Stomach (tissue), 8 donors: ENCODE measurements at regions not wholly inside any gene's neighbourhood (a gene's known extent, or its start where the extent isn't known, plus 50 kb on each side); places are given as distances from the start of the nearest gene placed in this dataset.

Experiments
- DNase-seq, 2 donors: peaks; one replicate each; pipeline versions ENCODE4 v3.0.0 to v3.0.0-alpha.2; 2013 to 2019
- H3K27ac ChIP-seq, 5 donors: fragments of 200-600 bp in 4 of 5; sonication (generic) in 4 of 5; one replicate each; pipeline ENCODE4 v1.5.1; 2013 to 2019; ENCODE audit warnings: mild to moderate bottlenecking in 1 of 5, moderate library complexity in 1 of 5
- H3K27me3 ChIP-seq, 3 donors: fragments of 200-600 bp; sonication (generic); one replicate each; pipeline ENCODE4 v1.5.1; 2017 to 2019; ENCODE audit warnings: mixed run types in 1 of 3
- H3K36me3 ChIP-seq, 4 donors: fragments of 200-600 bp; sonication (generic); 1 replicate in 3 of 4; 2 replicates in 1 of 4; pipeline ENCODE4 v1.5.1; 2016 to 2019
- H3K4me1 ChIP-seq, 4 donors: fragments of 200-600 bp; sonication (generic); one replicate each; pipeline ENCODE4 v1.5.1; 2016 to 2019
- H3K4me3 ChIP-seq, 4 donors: fragments of 200-600 bp; sonication (generic) in 3 of 4; one replicate each; pipeline ENCODE4 v1.5.1; 2016 to 2019; ENCODE audit warnings: mild to moderate bottlenecking in 1 of 4
- H3K9me3 ChIP-seq, 4 donors: fragments of 200-600 bp; sonication (generic); one replicate each; pipeline ENCODE4 v1.5.1; 2016 to 2019
- CTCF ChIP-seq, 7 experiments: fragments of 450-650 bp in 4 of 7; fragments of 200-600 bp in 3 of 7; sonication (generic) in 3 of 7; IDR thresholded peaks; one replicate each; pipeline ENCODE4 v1.5.1; 2016 to 2019; ENCODE audit warnings: antibody characterized with exemption in 7 of 7, control low read depth in 2 of 7, mild to moderate bottlenecking in 1 of 7
- EP300 ChIP-seq: sonication (generic); formaldehyde crosslinking; IDR thresholded peaks from one replicate; pipeline ENCODE4 v1.6.1; 2017; ENCODE audit warnings: antibody characterized with exemption
- POLR2A ChIP-seq, 4 donors: fragments of 450-650 bp; IDR thresholded peaks; one replicate each; pipeline ENCODE4 v1.6.1; 2016; ENCODE audit warnings: antibody characterized with exemption in 4 of 4, control low read depth in 2 of 4, mild to moderate bottlenecking in 1 of 4, moderate library complexity in 1 of 4
- POLR2AphosphoS5 ChIP-seq, 3 donors: sonication (generic); formaldehyde crosslinking; IDR thresholded peaks; one replicate each; pipeline ENCODE4 v1.6.1; 2016; ENCODE audit warnings: antibody characterized with exemption in 3 of 3
- WGBS, 5 donors: extraction: QIAGEN DNeasy Blood & Tissue Kit in 3 of 5; methylation state at CpG; one replicate each; pipeline versions ENCODE4 v1.1.5 to v1.1.7; 2013 to 2018; 5-methylcytosine and 5-hydroxymethylcytosine counted together
- intact Hi-C: fragments of 100-400 bp; cut with DNase I; formaldehyde crosslinking; loops from one replicate; pipeline ENCODE4 v1.15.1; 2023; ENCODE audit warnings: low total_unique reads
- donor health status: healthy with polysubstance abuse.
- donor health status: Bipolar disorder and iron deficiency.
- donor health status: healthy.

- 81 to 90% (median 85%) methylated on average over 1 of the region's 1 CpG for WGBS, 5 donors
- intact Hi-C loops: no loop called here
- no peaks in the 10 kb centered on the region for H3K27me3 ChIP-seq
- no peak for DNase-seq
- TF ChIP-seq EP300 (no peak), CTCF (IDR thresholded peaks at IDR 0.05) (no peak), POLR2A (IDR thresholded peaks at IDR 0.05) (no peak), POLR2AphosphoS5 (IDR thresholded peaks at IDR 0.05) (no peak)
- no peak overlapping the region for H3K27ac ChIP-seq
- H3K36me3 ChIP-seq: no peaks in the 10 kb centered on the region
- H3K9me3 ChIP-seq: peaks cover 0 to 7% (median under 1%) of the 10 kb centered on the region in 4 donors
- H3K4me3 ChIP-seq: no peak overlapping the region
- no peaks in the 10 kb centered on the region for H3K4me1 ChIP-seq
These were observed 319.3 kb downstream of the MDFIC start for GRCh38 chr7:115241151-115241550.

GRCh38 chr7:115240242-115240641 is 318.3 kb downstream of the MDFIC start:
- TF ChIP-seq CTCF (IDR thresholded peaks at IDR 0.05) (no peak), EP300 (no peak), POLR2A (IDR thresholded peaks at IDR 0.05) (no peak), POLR2AphosphoS5 (IDR thresholded peaks at IDR 0.05) (no peak)
- DNase-seq: no peak
- Histone ChIP-seq H3K36me3 (no peaks in the 10 kb centered on the region), H3K27me3 (no peaks in the 10 kb centered on the region), H3K4me1 (no peaks in the 10 kb centered on the region), H3K27ac (no peak overlapping the region), H3K4me3 (no peak overlapping the region), H3K9me3 (peaks cover 0 to 7% (median 7%) of the 10 kb centered on the region in 4 donors)
- 53 to 63% (median 60%) methylated on average over 1 of the region's 1 CpG for WGBS, 5 donors
- intact Hi-C loops: no loop called here

- Histone ChIP-seq H3K27me3 (no peaks in the 10 kb centered on the region), H3K4me3 (no peak overlapping the region), H3K27ac (no peak overlapping the region), H3K36me3 (no peaks in the 10 kb centered on the region), H3K4me1 (peaks cover 0 to 9% (median 4%) of the 10 kb centered on the region in 4 donors), H3K9me3 (peaks cover 0 to 7% (median 3%) of the 10 kb centered on the region in 4 donors)
- WGBS, 5 donors: 92 to 97% (median 94%) methylated on average over 2 of the region's 2 CpGs
- intact Hi-C loops: no loop called here
- DNase-seq: no peak
- TF ChIP-seq EP300 (no peak), POLR2A (IDR thresholded peaks at IDR 0.05) (no peak), POLR2AphosphoS5 (IDR thresholded peaks at IDR 0.05) (no peak), CTCF (IDR thresholded peaks at IDR 0.05) (no peak)
These were observed 313.2 kb downstream of the MDFIC start for GRCh38 chr7:115235075-115235474.

- Histone ChIP-seq H3K4me1 (peaks cover 0 to 9% (median 4%) of the 10 kb centered on the region in 4 donors), H3K4me3 (no peak overlapping the region), H3K27ac (no peak overlapping the region), H3K27me3 (no peaks in the 10 kb centered on the region), H3K9me3 (peaks cover 0 to 7% (median 3%) of the 10 kb centered on the region in 4 donors), H3K36me3 (no peaks in the 10 kb centered on the region)
- WGBS, 5 donors: 78 to 92% (median 88%) methylated on average over 3 of the region's 3 CpGs
- intact Hi-C loops: no loop called here
- no peak for TF ChIP-seq POLR2A (IDR thresholded peaks at IDR 0.05)
- no peak for TF ChIP-seq CTCF (IDR thresholded peaks at IDR 0.05)
- no peak for TF ChIP-seq EP300
- TF ChIP-seq POLR2AphosphoS5 (IDR thresholded peaks at IDR 0.05): no peak
- DNase-seq: no peak
These were observed 311.9 kb downstream of the MDFIC start for GRCh38 chr7:115233809-115234208.
